Calu3 (cell line): ENCODE measurements at regions not wholly inside any gene's neighbourhood (a gene's known extent, or its start where the extent isn't known, plus 50 kb on each side); places are given as distances from the start of the nearest gene placed in this dataset.

Experiments
- BruUV-seq: library from RNA; stranded (reverse); fragments of 400-500 nt; replicated peaks from 2 replicates; lab custom pipeline; 2021; lab: Mats Ljungman, UMichigan
- CTCF ChIA-PET: fragments of 300-600 bp; sonication (Branson Sonifier 250); formaldehyde crosslinking; loops from one replicate; lab custom pipeline; 2022; ENCODE audit warnings: antibody characterized with exemption; lab: Charles Lee
- DNase-seq: peaks from one replicate; pipeline ENCODE4 v3.0.0; 2022
- H3K27ac Mint-ChIP-seq: one replicate; pipeline ENCODE4 v1.8.0; 2022; ENCODE audit warnings: mixed read lengths; ENCODE audit not compliant: unreplicated experiment
- H3K27me3 Mint-ChIP-seq: one replicate; pipeline ENCODE4 v1.8.0; 2022; ENCODE audit warnings: mixed read lengths; ENCODE audit not compliant: unreplicated experiment
- H3K36me3 Mint-ChIP-seq: one replicate; pipeline ENCODE4 v1.8.0; 2022; ENCODE audit warnings: mild to moderate bottlenecking, moderate library complexity, mixed read lengths; ENCODE audit not compliant: insufficient read depth, unreplicated experiment
- H3K4me1 Mint-ChIP-seq: one replicate; pipeline ENCODE4 v1.8.0; 2022; ENCODE audit warnings: mild to moderate bottlenecking, low read depth, mixed read lengths; ENCODE audit not compliant: unreplicated experiment
- H3K4me3 Mint-ChIP-seq: one replicate; pipeline ENCODE4 v1.8.0; 2022; ENCODE audit warnings: mild to moderate bottlenecking, low read depth, moderate library complexity, mixed read lengths; ENCODE audit not compliant: unreplicated experiment
- H3K9me3 Mint-ChIP-seq: one replicate; pipeline ENCODE4 v1.8.0; 2022; ENCODE audit warnings: low read depth, mixed read lengths; ENCODE audit not compliant: unreplicated experiment
- CTCF ChIP-seq: fragments of 200-600 bp; IDR thresholded peaks from one replicate; pipeline ENCODE4 v1.8.0; 2022; ENCODE audit warnings: antibody characterized with exemption; ENCODE audit not compliant: unreplicated experiment
- intact Hi-C: fragments of 100-400 bp; cut with micrococcal nuclease; formaldehyde crosslinking; loops from one replicate; pipeline ENCODE4 v1.10.0; 2022; ENCODE audit not compliant: unreplicated experiment

- no peak for DNase-seq
- Mint-ChIP-seq H3K27me3 (peaks cover 49% of the 10 kb centered on the region), H3K4me3 (no peak overlapping the region), H3K4me1 (no peaks in the 10 kb centered on the region), H3K9me3 (peaks cover 4% of the 10 kb centered on the region), H3K27ac (no peak overlapping the region), H3K36me3 (no peaks in the 10 kb centered on the region)
- CTCF ChIA-PET, result no interaction called here
- intact Hi-C loops, result no loop called here
- no peak for TF ChIP-seq CTCF
- no TSS peak for BruUV-seq
These were observed 152.0 kb downstream of the ERCC6L2 start for GRCh38 chr9:96027251-96028131.

DNA sequence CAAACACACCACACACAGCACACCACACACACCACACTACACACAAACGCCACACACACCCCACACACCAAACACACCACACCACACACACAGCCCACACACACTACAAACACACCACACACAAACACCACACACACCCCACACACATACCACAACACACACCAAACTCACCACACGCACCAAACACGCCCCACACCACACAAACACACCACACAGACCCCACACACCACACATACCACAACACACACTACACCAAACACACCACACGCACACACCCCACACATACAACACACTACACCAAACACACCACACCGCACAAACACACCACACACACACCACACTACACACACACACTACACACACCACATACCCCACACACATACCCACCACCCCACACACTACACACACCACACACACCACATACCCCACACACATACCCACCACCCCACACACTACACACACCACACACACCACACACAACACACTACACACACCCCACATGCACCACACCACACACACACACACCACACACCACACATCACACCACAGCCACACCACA is 151.2 kb downstream of the ERCC6L2 start:
- intact Hi-C loops, result no loop called here
- no peak for DNase-seq
- no peak overlapping the region for H3K4me3 Mint-ChIP-seq
- H3K4me1 Mint-ChIP-seq, result no peaks in the 10 kb centered on the region
- no peaks in the 10 kb centered on the region for H3K36me3 Mint-ChIP-seq
- H3K27me3 Mint-ChIP-seq, result peaks cover 57% of the 10 kb centered on the region
- no TSS peak for BruUV-seq
- CTCF ChIA-PET, result no interaction called here
- no peak overlapping the region for H3K27ac Mint-ChIP-seq
- no peak for TF ChIP-seq CTCF
- H3K9me3 Mint-ChIP-seq, result peaks cover 4% of the 10 kb centered on the region

GRCh38 chr9:96025995-96026602 is 150.6 kb downstream of the ERCC6L2 start:
- Mint-ChIP-seq H3K27me3 (peaks cover 62% of the 10 kb centered on the region), H3K9me3 (peaks cover 4% of the 10 kb centered on the region), H3K4me3 (no peak overlapping the region), H3K27ac (no peak overlapping the region), H3K36me3 (peaks cover 3% of the 10 kb centered on the region), H3K4me1 (no peaks in the 10 kb centered on the region)
- no peak for TF ChIP-seq CTCF
- CTCF ChIA-PET, result no interaction called here
- intact Hi-C loops, result no loop called here
- no peak for DNase-seq
- no TSS peak for BruUV-seq

DNA sequence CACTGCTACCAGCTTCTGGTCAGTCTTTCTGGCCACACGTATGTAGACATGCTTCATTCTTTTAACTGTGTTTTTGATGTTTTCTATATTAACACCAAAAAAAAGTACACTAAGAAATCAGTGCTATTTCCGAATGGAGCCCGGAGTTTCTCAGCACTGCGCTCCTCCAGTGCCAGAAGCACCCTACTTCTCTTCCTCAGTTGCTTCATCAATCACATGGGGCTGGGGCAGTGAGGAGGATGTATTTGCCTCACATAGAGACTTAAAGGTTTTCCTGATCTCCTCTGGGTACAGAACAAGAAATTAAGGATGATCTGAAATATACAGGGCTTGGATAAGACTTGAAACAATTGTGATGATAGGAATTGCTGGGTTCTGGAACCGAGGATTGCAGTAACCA is 148.0 kb downstream of the ERCC6L2 start:
- H3K27ac Mint-ChIP-seq, result no peak overlapping the region
- TF ChIP-seq CTCF, result no peak
- no peak overlapping the region for H3K4me3 Mint-ChIP-seq
- H3K4me1 Mint-ChIP-seq, result no peaks in the 10 kb centered on the region
- CTCF ChIA-PET, result no interaction called here
- no peak for DNase-seq
- peaks cover 4% of the 10 kb centered on the region for H3K9me3 Mint-ChIP-seq
- intact Hi-C loops, result no loop called here
- H3K27me3 Mint-ChIP-seq, result peaks cover 83% of the 10 kb centered on the region
- H3K36me3 Mint-ChIP-seq, result peaks cover 5% of the 10 kb centered on the region
- no TSS peak for BruUV-seq
